ENCODE measurements at regions not wholly inside any gene's neighbourhood (a gene's known extent, or its start where the extent isn't known, plus 50 kb on each side); places are given as distances from the start of the nearest gene placed in this dataset.

DNA sequence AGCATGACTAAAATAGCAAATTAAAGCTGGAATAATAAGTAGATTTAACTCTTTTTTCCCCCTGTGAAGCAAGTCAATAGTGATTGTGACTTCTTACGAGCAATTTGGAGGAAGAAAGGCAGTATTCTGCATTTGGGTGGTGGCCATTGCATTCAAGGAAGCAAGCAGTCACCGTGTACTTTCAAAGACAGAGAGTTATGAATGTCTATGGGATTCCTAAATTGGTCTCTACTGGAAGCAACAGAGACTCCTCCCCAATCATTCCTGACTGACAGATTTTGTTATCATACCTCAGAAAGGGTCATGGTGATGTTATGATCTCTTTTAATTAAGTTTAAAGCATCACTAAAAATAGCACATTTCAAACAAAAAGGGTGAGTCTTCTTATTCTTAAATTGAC, 287.2 kb upstream of the KITLG start:
- intact Hi-C loops (cut with DNase I): no loop called here
- Histone ChIP-seq H3K4me3 (no peak overlapping the region), H3K36me3 (no peaks in the 10 kb centered on the region), H3K9me3 (no peaks in the 10 kb centered on the region), H3K4me1 (peaks cover 0 to 20% (median 0%) of the 10 kb centered on the region in 12 donors), H3K27me3 (no peaks in the 10 kb centered on the region), H3K27ac (peak overlapping the region in 1 of 12 donors; percentile 11)
- WGBS, 4 donors: 58 to 72% (median 66%) methylated on average over 2 of the region's 2 CpGs
- TF ChIP-seq POLR2A (IDR thresholded peaks at IDR 0.05) (no peak), CTCF (IDR thresholded peaks at IDR 0.05) (no peak)
- DNase-seq (no peak), ATAC-seq (no peak)

GRCh38 chr12:88866881-88867280, 286.6 kb upstream of the KITLG start:
- no peaks in the 10 kb centered on the region for H3K27me3 ChIP-seq
- intact Hi-C loops (cut with DNase I): no loop called here
- peak overlapping the region in 1 of 12 donors; percentile 11 for H3K27ac ChIP-seq
- 90 to 92% (median 91%) methylated on average over 4 of the region's 4 CpGs for WGBS, 4 donors
- H3K36me3 ChIP-seq: no peaks in the 10 kb centered on the region
- no peak for DNase-seq
- H3K9me3 ChIP-seq: no peaks in the 10 kb centered on the region
- peaks cover 0 to 20% (median 0%) of the 10 kb centered on the region in 12 donors for H3K4me1 ChIP-seq
- TF ChIP-seq CTCF (IDR thresholded peaks at IDR 0.05): no peak
- TF ChIP-seq POLR2A (IDR thresholded peaks at IDR 0.05): no peak
- ATAC-seq: no peak
- no peak overlapping the region for H3K4me3 ChIP-seq

GRCh38 chr12:88865537-88865936, 285.3 kb upstream of the KITLG start:
- ATAC-seq (no peak), DNase-seq (no peak)
- no peaks in the 10 kb centered on the region for H3K9me3 ChIP-seq
- H3K27ac ChIP-seq: no peak overlapping the region
- WGBS, 4 donors: 93 to 100% (median 97%) methylated on average over 1 of the region's 1 CpG
- TF ChIP-seq POLR2A (IDR thresholded peaks at IDR 0.05) (no peak), CTCF (IDR thresholded peaks at IDR 0.05) (no peak)
- no peaks in the 10 kb centered on the region for H3K27me3 ChIP-seq
- intact Hi-C loops (cut with DNase I): no loop called here
- H3K36me3 ChIP-seq: no peaks in the 10 kb centered on the region
- no peak overlapping the region for H3K4me3 ChIP-seq
- H3K4me1 ChIP-seq: peaks cover 0 to 20% (median 0%) of the 10 kb centered on the region in 12 donors

DNA sequence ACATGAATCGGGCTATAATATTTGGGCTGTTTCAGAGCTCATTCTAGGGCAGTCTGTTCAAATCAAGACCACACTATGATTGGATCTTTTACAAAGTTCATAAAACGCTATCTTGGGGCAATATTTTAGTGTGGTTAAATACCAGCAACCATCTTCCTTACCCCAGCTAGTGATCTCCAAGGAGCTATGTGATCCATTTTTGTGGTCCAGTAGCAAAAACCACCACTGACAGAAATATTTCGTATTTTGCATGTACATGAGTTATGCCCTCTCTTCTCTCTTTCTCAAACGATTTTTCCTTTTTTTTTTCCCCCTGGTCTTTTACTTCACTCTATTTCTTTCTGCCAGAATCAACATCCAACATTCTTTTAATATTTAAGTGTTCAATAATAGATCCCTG, 280.6 kb upstream of the KITLG start:
- DNase-seq: no peak
- Histone ChIP-seq H3K9me3 (no peaks in the 10 kb centered on the region), H3K36me3 (no peaks in the 10 kb centered on the region), H3K27ac (no peak overlapping the region), H3K4me1 (peaks cover 0 to 2% (median 0%) of the 10 kb centered on the region in 12 donors), H3K4me3 (no peak overlapping the region), H3K27me3 (no peaks in the 10 kb centered on the region)
- no peak for ATAC-seq
- intact Hi-C loops (cut with DNase I): no loop called here
- TF ChIP-seq CTCF (IDR thresholded peaks at IDR 0.05) (no peak), POLR2A (IDR thresholded peaks at IDR 0.05) (no peak)
- WGBS, 4 donors: 77 to 80% (median 78%) methylated on average over 4 of the region's 4 CpGs

All from heart left ventricle (tissue), 16 donors.